Small intestine (tissue), 7 donors: ENCODE measurements at regions not wholly inside any gene's neighbourhood (a gene's known extent, or its start where the extent isn't known, plus 50 kb on each side); places are given as distances from the start of the nearest gene placed in this dataset.

Source experiments
- DNase-seq, 2 donors: peaks; one replicate each; pipeline versions ENCODE4 v3.0.0 to v3.0.0-alpha.2; 2013
- FAIRE-seq: peaks from 2 replicates; lab custom pipeline; 2012; peaks lifted over from hg19 to GRCh38; lab: Jason Lieb, UNC
- H3K27ac ChIP-seq, 3 donors: one replicate each; pipeline ENCODE4 v1.5.1; 2013; ENCODE audit warnings: low read length in 2 of 3, mild to moderate bottlenecking in 2 of 3, control low read depth in 1 of 3, inconsistent platforms in 1 of 3, low read depth in 1 of 3, moderate library complexity in 1 of 3
- H3K27me3 ChIP-seq, 3 donors: one replicate each; pipeline ENCODE4 v1.6.1; 2013; ENCODE audit warnings: low read length in 3 of 3, inconsistent platforms in 1 of 3; ENCODE audit not compliant: control insufficient read depth in 3 of 3, insufficient read depth in 3 of 3
- H3K36me3 ChIP-seq, 3 donors: one replicate each; pipeline ENCODE4 v1.6.1; 2013; ENCODE audit warnings: low read length in 3 of 3, inconsistent platforms in 1 of 3, low read depth in 1 of 3, mild to moderate bottlenecking in 1 of 3, moderate library complexity in 1 of 3; ENCODE audit not compliant: control insufficient read depth in 3 of 3, insufficient read depth in 2 of 3
- H3K4me1 ChIP-seq, 3 donors: one replicate each; pipeline ENCODE4 v1.6.1; 2013; ENCODE audit warnings: low read length in 2 of 3, inconsistent platforms in 1 of 3, low read depth in 1 of 3, mild to moderate bottlenecking in 1 of 3, moderate library complexity in 1 of 3; ENCODE audit not compliant: control insufficient read depth in 3 of 3, insufficient read depth in 2 of 3
- H3K4me3 ChIP-seq, 3 donors: one replicate each; pipeline ENCODE4 v1.5.1; 2013; ENCODE audit warnings: low read length in 3 of 3, control low read depth in 1 of 3, inconsistent platforms in 1 of 3, low read depth in 1 of 3, mild to moderate bottlenecking in 1 of 3, moderate library complexity in 1 of 3
- H3K9me3 ChIP-seq, 2 donors: one replicate each; pipeline ENCODE4 v1.6.1; 2013; ENCODE audit warnings: low read depth in 1 of 2, low read length in 1 of 2; ENCODE audit not compliant: control insufficient read depth in 2 of 2, insufficient read depth in 1 of 2
- WGBS, 3 donors: extraction: QIAGEN DNeasy Blood & Tissue Kit; methylation state at CpG; one replicate each; pipeline ENCODE4 v1.1.7; 2013; 5-methylcytosine and 5-hydroxymethylcytosine counted together
- donor health status: healthy with polysubstance abuse.
- donor health status: control.
- donor health status: control.
- donor health status: Bipolar disorder and iron deficiency.
- donor health status: healthy.

DNA sequence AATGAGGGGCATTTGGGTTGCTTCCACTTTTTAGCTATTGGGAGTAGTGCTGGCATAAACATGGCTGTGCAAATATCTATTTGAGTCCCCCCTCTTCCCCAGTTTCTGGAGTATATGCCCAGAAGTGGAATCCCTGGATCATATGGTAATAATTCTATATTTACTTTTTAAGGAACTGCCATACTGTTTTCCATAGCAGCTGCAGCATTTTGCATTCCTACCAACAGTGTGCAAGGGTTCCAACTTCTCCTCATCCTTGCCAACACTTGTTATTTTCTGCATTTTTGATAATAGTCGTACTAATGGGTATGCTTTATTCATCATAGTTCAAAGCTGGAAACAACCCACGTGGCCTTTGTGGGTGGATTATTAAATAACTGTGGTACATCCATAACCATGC is 883.5 kb downstream of the TBC1D22A start:
- Histone ChIP-seq H3K36me3 (no peaks in the 10 kb centered on the region), H3K9me3 (peaks cover 0 to 2% of the 10 kb centered on the region in 2 donors), H3K27me3 (no peaks in the 10 kb centered on the region), H3K4me1 (no peaks in the 10 kb centered on the region), H3K4me3 (no peak overlapping the region), H3K27ac (no peak overlapping the region)
- 71 to 73% (median 73%) methylated on average over 2 of the region's 2 CpGs for WGBS, 3 donors
- DNase-seq (no peak), FAIRE-seq (no peak)

DNA sequence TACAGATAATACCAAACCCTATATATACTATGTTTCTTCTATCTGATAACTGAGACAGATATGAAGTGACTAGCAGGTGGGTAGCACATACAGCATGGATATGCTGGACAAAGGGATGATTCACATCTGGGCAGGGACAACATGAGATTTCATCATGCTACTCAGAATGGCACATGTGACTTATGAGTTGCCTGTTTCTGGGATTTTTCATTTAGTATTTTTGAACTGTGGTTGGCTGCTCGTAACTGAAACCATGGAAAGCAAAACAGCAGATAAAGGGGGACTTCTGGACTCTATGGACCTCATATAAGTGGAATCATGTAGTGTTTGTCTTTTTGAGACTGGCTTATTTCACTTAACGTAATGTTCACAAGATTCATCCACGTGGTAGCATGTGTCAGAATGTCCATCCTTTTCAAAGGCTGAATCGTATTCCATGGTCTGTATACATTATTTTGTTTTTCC is 883.0 kb downstream of the TBC1D22A start:
- no peaks in the 10 kb centered on the region for H3K27me3 ChIP-seq
- FAIRE-seq (no peak), DNase-seq (no peak)
- H3K4me1 ChIP-seq, result no peaks in the 10 kb centered on the region
- H3K4me3 ChIP-seq, result no peak overlapping the region
- peaks cover 0 to 2% of the 10 kb centered on the region in 2 donors for H3K9me3 ChIP-seq
- H3K27ac ChIP-seq, result no peak overlapping the region
- WGBS, 3 donors, result 74 to 82% (median 76%) methylated on average over 4 of the region's 4 CpGs
- no peaks in the 10 kb centered on the region for H3K36me3 ChIP-seq

GRCh38 chr22:47634347-47634746 is 871.9 kb downstream of the TBC1D22A start:
- Histone ChIP-seq H3K4me1 (no peaks in the 10 kb centered on the region), H3K27ac (no peak overlapping the region), H3K4me3 (no peak overlapping the region), H3K27me3 (peaks cover 0 to 3% (median 0%) of the 10 kb centered on the region in 3 donors), H3K9me3 (peaks cover 0 to 5% of the 10 kb centered on the region in 2 donors), H3K36me3 (no peaks in the 10 kb centered on the region)
- DNase-seq (no peak), FAIRE-seq (no peak)
- WGBS, 3 donors, result 60 to 64% (median 63%) methylated on average over 7 of the region's 7 CpGs

DNA sequence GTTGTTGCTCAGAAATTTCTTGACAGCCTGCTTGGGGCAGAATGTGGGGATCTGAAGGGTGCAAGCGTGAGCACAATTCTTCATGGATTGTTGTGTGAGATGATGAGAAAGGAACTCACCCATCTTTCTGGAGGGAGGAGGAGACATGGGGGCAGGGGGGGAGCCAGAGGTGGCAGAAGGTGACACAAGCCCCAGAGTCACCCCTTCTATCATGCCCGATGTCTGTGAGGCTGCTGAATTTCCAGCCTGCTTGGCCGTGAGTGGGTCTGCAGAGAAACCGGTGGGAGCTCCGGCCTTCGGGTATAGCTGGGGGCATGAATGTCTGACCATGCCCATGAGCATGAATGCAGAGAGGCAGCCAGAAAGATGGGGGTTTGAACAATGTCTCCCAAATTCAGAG is 870.7 kb downstream of the TBC1D22A start:
- Histone ChIP-seq H3K27ac (no peak overlapping the region), H3K9me3 (peaks cover 0 to 5% of the 10 kb centered on the region in 2 donors), H3K4me1 (no peaks in the 10 kb centered on the region), H3K27me3 (peaks cover 0 to 3% (median 0%) of the 10 kb centered on the region in 3 donors), H3K4me3 (no peak overlapping the region), H3K36me3 (no peaks in the 10 kb centered on the region)
- no peak for FAIRE-seq
- DNase-seq, result no peak
- 91 to 96% (median 93%) methylated on average over 6 of the region's 6 CpGs for WGBS, 3 donors

DNA sequence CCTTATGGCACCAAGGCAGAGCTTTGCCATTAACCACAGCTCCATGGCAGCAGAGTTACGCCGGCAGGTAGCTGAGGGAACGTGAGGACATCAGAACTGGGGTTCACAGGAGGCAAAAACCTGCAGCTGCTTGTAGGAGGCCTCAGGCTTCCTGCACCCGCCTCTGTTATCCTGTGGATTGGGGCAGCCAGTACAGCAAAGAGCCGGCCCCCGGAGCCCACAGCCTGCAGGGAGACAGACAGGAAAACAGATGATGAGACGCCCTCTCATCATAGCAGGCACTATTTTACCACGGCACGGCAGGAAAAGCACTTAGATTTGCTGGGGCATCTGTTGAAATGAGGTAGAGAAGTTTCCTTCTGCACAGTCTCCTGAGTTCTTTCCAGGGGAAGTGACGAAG is 870.3 kb downstream of the TBC1D22A start:
- Histone ChIP-seq H3K9me3 (peaks cover 0 to 5% of the 10 kb centered on the region in 2 donors), H3K27ac (no peak overlapping the region), H3K36me3 (no peaks in the 10 kb centered on the region), H3K4me1 (no peaks in the 10 kb centered on the region), H3K27me3 (peaks cover 0 to 3% (median 0%) of the 10 kb centered on the region in 3 donors), H3K4me3 (no peak overlapping the region)
- no peak for DNase-seq
- 48 to 66% (median 65%) methylated on average over 10 of the region's 10 CpGs for WGBS, 3 donors
- no peak for FAIRE-seq

DNA sequence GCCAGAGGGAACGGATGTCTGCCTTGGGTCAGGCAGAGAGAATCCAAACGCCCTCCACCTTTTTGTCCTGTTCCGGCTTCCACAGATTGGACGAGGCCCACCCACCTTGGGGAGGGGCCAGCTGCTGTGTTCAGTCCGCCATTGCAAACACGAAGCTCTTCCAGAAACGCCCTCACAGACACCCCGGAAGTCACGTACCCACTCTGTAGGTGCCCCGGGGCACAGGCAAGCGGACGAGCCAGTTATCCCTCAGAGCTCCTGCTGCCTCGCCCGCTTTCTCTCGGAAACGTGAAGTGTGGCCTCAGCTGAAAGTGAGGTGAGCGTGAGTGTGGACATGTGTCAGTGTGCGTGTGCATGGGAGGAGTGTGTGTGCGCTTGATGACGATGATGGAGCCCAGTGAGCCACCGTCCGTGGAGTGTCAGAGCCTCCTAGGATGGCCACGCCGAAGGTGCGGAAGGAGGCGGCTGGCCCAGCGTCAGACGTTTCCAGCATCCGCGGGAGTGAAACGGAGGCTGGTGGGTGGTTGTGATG is 869.2 kb downstream of the TBC1D22A start:
- no peak for FAIRE-seq
- no peak for DNase-seq
- Histone ChIP-seq H3K27ac (no peak overlapping the region), H3K27me3 (peaks cover 0 to 2% (median 0%) of the 10 kb centered on the region in 3 donors), H3K9me3 (peaks cover 0 to 2% of the 10 kb centered on the region in 2 donors), H3K36me3 (no peaks in the 10 kb centered on the region), H3K4me1 (no peaks in the 10 kb centered on the region), H3K4me3 (no peak overlapping the region)
- WGBS, 3 donors, result 89 to 92% (median 91%) methylated on average over 31 of the region's 31 CpGs

DNA sequence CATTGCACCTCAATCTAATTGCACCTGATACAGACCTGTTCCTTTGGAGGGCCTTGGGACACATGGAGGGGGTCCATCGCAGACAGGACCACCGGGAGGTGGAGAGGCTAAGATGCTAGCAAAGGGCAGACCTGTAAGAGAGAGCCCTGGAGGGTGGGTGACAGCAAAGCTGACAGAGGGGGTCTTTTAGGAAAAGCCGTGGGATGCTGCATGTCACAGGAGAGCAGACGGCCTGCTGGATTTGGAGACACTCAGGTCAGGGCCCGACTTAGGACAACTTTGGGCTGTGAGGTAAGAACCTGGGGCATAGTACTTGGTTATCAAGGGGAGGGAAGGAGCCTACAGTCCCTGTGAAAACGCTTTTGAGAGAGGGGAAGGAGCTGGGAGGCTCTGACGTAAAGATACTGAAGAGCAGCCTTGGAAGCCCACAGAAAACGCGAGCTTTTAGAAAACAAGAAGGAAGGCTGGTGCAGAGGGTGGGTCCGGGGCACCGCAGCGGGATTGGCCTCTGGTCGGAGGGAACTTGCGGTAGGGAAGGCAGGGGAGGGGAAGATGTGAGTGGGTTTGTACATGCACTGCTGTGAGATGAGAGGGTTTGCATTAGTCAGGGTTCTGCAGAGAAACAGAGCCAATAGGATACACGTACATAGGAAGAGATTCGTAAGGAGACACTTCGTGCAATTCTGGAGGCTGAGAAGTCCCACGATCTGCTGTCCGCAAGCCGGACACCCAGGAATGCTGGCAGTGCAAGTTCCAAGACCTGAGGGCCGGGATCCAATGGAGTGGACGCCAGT is 868.5 kb downstream of the TBC1D22A start:
- DNase-seq (no peak), FAIRE-seq (no peak)
- peaks cover 0 to 3% of the 10 kb centered on the region in 2 donors for H3K9me3 ChIP-seq
- no peaks in the 10 kb centered on the region for H3K36me3 ChIP-seq
- no peak overlapping the region for H3K4me3 ChIP-seq
- no peaks in the 10 kb centered on the region for H3K4me1 ChIP-seq
- H3K27me3 ChIP-seq, result no peaks in the 10 kb centered on the region
- WGBS, 3 donors, result 81 to 83% (median 81%) methylated on average over 22 of the region's 22 CpGs
- H3K27ac ChIP-seq, result no peak overlapping the region

- Histone ChIP-seq H3K27me3 (no peaks in the 10 kb centered on the region), H3K4me3 (no peak overlapping the region), H3K36me3 (no peaks in the 10 kb centered on the region), H3K27ac (no peak overlapping the region), H3K4me1 (no peaks in the 10 kb centered on the region), H3K9me3 (peaks cover 0 to 3% of the 10 kb centered on the region in 2 donors)
- FAIRE-seq (no peak), DNase-seq (no peak)
- 66 to 71% (median 67%) methylated on average over 11 of the region's 11 CpGs for WGBS, 3 donors
Observed at GRCh38 chr22:47629791-47630655, 867.6 kb downstream of the TBC1D22A start.
